ENCODE measurements at regions not wholly inside any gene's neighbourhood (a gene's known extent, or its start where the extent isn't known, plus 50 kb on each side); places are given as distances from the start of the nearest gene placed in this dataset.

GRCh38 chr3:194073926-194074325 lies 62.0 kb upstream of the HES1 start:
- ATAC-seq, result no peak
- DNase-seq, result no peak
- intact Hi-C loops (cut with DNase I), result loop anchor here (5.0 to 10.0 kb wide), 3 partner anchors 58 to 72 kb away; no protein-coding TSS in a partner anchor

DNA sequence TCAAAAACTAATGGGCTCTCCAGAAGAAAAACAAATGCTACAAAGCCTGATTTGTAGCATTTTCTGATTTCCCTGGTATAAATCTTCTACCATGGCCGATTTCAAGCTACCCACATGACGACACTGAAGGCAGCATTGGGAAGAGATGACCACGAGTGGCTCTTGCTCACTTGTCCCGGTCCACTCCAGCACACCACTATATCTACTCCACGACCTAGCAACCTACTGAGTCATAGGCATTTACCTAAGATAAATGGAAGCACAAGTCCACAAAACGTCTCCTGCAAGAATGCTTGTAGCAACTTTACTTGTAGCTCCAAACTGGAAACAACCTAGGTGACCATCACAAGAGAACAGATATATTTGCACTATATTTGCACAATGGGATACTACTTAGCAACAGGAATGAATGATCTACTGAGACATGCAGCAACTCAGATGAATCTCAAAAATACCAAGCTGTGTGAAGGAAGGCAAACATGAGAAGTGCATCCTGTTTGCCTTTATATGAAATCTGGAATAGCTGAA lies 60.8 kb upstream of the HES1 start:
- intact Hi-C loops (cut with DNase I), result loop anchor here in 1 of 2 donors (10.0 kb wide), 1 partner anchor 60 kb away; no protein-coding TSS in a partner anchor
- no peak for ATAC-seq
- no peak for DNase-seq

DNA sequence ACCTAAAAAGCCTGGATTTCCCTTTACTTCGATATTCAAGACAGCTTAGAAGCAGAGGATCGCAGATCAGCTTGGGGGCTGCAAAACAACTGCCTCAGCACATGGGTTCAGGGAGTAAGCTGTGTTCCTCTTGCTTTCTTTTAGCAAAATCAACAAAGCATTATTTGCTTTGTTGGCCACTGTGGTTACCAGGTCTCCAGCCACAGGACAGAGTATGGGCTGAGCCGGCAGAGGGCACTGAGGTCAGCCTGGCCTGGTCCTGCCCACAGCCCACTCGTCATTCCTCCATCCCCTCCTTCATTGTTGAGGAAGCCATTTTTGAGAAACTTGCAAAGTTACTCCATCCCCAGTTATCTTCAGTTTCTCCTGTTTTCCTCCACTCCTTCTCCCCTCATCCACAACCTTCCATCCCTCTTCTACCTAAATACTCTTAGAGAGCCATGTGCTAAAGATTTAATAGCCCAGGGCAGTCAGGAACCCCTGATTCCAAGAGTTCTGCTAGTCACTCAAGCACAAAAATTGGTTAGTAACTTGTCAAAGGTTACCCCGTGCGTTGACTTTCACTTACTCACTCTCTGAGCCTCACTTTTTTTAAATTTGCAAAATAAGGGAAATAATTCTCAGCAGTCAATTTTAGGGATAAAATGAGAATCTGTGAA lies 60.0 kb upstream of the HES1 start:
- DNase-seq (no peak), ATAC-seq (no peak)
- intact Hi-C loops (cut with DNase I), result loop anchor here in 1 of 2 donors (10.0 kb wide), 1 partner anchor 61 kb away; no protein-coding TSS in a partner anchor

- ATAC-seq (no peak), DNase-seq (no peak)
- intact Hi-C loops (cut with DNase I), result loop anchor here in 1 of 2 donors (10.0 kb wide), 1 partner anchor 62 kb away; no protein-coding TSS in a partner anchor
Measured at GRCh38 chr3:194076475-194076874, 59.5 kb upstream of the HES1 start.

DNA sequence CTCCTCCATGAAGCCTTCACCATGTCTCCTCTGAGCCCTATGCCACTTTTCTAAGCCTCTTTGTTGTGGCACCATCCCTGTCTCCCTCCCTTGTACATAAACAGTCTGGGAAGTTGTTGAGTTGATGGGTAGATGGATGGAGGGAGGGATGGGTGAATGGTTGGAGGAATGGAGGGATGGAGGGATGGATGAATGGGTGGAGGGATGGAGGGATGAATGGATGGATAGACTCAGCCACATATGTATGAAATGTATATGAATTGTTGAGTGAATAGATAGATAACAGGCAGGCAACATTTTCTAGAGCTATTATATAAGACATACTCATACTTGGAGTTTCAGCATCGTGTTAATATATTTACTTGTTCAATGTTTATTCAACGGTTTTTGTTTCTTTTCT lies 58.3 kb upstream of the HES1 start:
- no peak for ATAC-seq
- DNase-seq, result no peak
- intact Hi-C loops (cut with DNase I), result loop anchor here in 1 of 2 donors (10.0 kb wide), 1 partner anchor 63 kb away; no protein-coding TSS in a partner anchor

- intact Hi-C loops (cut with DNase I), result loop anchor here in 1 of 2 donors (10.0 kb wide), 1 partner anchor 63 kb away; no protein-coding TSS in a partner anchor
- ATAC-seq, result no peak
- no peak for DNase-seq
Measured at GRCh38 chr3:194078045-194078821, 57.7 kb upstream of the HES1 start.

- intact Hi-C loops (cut with DNase I), result loop anchor here in 1 of 2 donors (10.0 kb wide), 1 partner anchor 65 kb away; no protein-coding TSS in a partner anchor
- ATAC-seq, result no peak
- DNase-seq, result no peak
Measured at GRCh38 chr3:194079702-194080172, 56.2 kb upstream of the HES1 start.

GRCh38 chr3:194080436-194080835 lies 55.5 kb upstream of the HES1 start:
- DNase-seq, result no peak
- intact Hi-C loops (cut with DNase I), result no loop called here
- ATAC-seq, result no peak

- intact Hi-C loops (cut with DNase I), result no loop called here
- no peak for ATAC-seq
Measured at GRCh38 chr3:194080913-194081800, 54.8 kb upstream of the HES1 start.

DNA sequence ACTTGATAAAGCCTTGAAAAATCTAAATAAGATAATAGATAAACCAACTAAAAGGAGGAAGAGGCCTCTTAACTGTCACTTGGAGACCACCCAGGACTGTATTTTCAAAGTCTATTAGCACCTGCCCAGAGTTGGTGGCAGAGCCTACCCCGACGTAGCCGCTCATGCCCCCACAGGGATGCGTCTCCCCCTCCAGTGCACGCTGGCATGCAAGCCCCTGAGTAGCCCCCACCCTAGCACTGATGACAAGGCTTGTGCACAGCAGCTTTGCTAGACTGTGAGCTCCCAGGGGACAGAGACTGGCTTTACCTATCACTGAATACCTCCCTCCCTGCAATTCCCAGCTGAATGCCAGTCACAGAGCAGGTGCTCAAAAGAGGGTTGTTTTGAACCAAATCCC lies 54.1 kb upstream of the HES1 start:
- DNase-seq, result no peak
- intact Hi-C loops (cut with DNase I), result no loop called here
- ATAC-seq, result no peak

More at GRCh38 chr3:194080913-194081800, 54.8 kb upstream of the HES1 start:
- DNase-seq, result no peak

- peak; percentile 78 to 86 for ATAC-seq
- intact Hi-C loops (cut with DNase I), result no loop called here
- peak; percentile 52 for DNase-seq
Measured at GRCh38 chr3:194082743-194083636, 53.0 kb upstream of the HES1 start.

GRCh38 chr3:194083637-194084224 lies 52.2 kb upstream of the HES1 start:
- intact Hi-C loops (cut with DNase I), result no loop called here
- ATAC-seq, result no peak
- no peak for DNase-seq

GRCh38 chr3:194084284-194084683 lies 51.7 kb upstream of the HES1 start:
- intact Hi-C loops (cut with DNase I), result no loop called here
- no peak for DNase-seq
- ATAC-seq, result no peak
